ENCODE measurements at regions not wholly inside any gene's neighbourhood (a gene's known extent, or its start where the extent isn't known, plus 50 kb on each side); places are given as distances from the start of the nearest gene placed in this dataset.
A peak's percentile ranks its signal among the peaks of the same experiment; 100 is the strongest.

GRCh38 chr2:9739531-9739964 lies 103.7 kb upstream of the TAF1B start:
- DNase-seq: no peak

- no peak for DNase-seq
These were observed 102.7 kb upstream of the TAF1B start for GRCh38 chr2:9740382-9741073.

GRCh38 chr2:9741110-9741509 lies 102.2 kb upstream of the TAF1B start:
- DNase-seq: no peak

- no peak for DNase-seq
These were observed 100.7 kb upstream of the TAF1B start for GRCh38 chr2:9742601-9743000.

GRCh38 chr2:9744256-9745004 lies 98.8 kb upstream of the TAF1B start:
- peak; percentile 46 for DNase-seq

GRCh38 chr2:9745153-9745899 lies 97.9 kb upstream of the TAF1B start:
- DNase-seq: no peak

- DNase-seq: no peak
These were observed 95.9 kb upstream of the TAF1B start for GRCh38 chr2:9747396-9747795.

GRCh38 chr2:9748577-9748976 lies 94.7 kb upstream of the TAF1B start:
- DNase-seq: no peak

- no peak for DNase-seq
These were observed 93.6 kb upstream of the TAF1B start for GRCh38 chr2:9749546-9750223.

- DNase-seq: no peak
These were observed 92.8 kb upstream of the TAF1B start for GRCh38 chr2:9750224-9751215.

- DNase-seq: no peak
These were observed 91.4 kb upstream of the TAF1B start for GRCh38 chr2:9751831-9752230.

- DNase-seq: no peak
These were observed 90.6 kb upstream of the TAF1B start for GRCh38 chr2:9752441-9753275.

GRCh38 chr2:9753276-9753600 lies 90.0 kb upstream of the TAF1B start:
- DNase-seq: no peak

- DNase-seq: peak; percentile 3
These were observed 89.4 kb upstream of the TAF1B start for GRCh38 chr2:9753665-9754531.

- DNase-seq: no peak
These were observed 88.8 kb upstream of the TAF1B start for GRCh38 chr2:9754532-9754887.

- DNase-seq: no peak
These were observed 88.3 kb upstream of the TAF1B start for GRCh38 chr2:9755008-9755407.

- no peak for DNase-seq
These were observed 87.6 kb upstream of the TAF1B start for GRCh38 chr2:9755638-9756037.

GRCh38 chr2:9756692-9757250 lies 86.5 kb upstream of the TAF1B start:
- DNase-seq: no peak

GRCh38 chr2:9757501-9758264 lies 85.6 kb upstream of the TAF1B start:
- peak; percentile 87 for DNase-seq

All from NCI-H69 (cell line).